Hematopoietic multipotent progenitor cell (in vitro differentiated cells): ENCODE measurements at regions not wholly inside any gene's neighbourhood (a gene's known extent, or its start where the extent isn't known, plus 50 kb on each side); places are given as distances from the start of the nearest gene placed in this dataset.

ENCODE experiments used
- DNase-seq, 3 donors: peaks; one replicate each; pipeline ENCODE4 v3.0.0-alpha.2; 2011 to 2015; ENCODE audit warnings: low read depth in 2 of 3, low spot score in 2 of 3

DNA sequence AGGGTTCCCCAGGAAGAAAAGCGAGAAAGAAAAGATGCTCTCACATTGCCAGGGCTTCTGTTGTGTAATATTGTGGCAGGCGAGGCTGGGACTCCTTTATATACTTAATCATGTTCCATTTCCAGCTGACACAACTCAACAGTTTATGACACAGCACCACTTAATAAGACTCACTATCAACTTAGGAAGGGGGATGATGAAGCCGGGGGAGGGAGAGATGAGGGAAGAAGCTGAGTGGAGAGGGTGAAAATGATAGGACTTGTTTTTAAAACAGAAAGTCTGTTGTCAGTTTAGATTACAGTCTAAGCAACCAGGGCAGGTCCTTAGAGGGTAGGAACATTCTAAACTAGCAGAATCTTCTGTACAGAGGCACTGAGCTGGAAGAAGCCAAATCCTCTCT lies 397.0 kb downstream of the NXPE2 start:
- no peak for DNase-seq

DNA sequence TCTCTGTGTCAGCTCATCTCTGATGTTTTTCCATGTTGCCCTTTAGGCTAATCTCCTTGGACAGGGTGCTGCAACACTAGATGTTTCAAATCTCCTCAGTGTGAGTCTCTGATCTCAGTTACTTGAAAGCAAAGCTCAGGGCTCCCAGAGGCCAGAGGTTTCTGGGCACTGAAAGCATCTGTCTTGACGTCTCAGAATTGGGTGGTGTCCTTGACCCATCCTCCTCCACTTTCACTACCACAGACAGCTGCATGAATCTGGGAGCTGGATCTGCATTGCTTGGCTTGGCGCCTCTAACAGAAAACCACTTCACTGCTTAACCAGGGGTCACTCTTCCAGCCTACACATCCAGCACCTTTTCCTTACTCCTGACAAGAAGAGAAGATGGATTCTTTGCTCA lies 399.4 kb downstream of the NXPE2 start:
- no peak for DNase-seq

DNA sequence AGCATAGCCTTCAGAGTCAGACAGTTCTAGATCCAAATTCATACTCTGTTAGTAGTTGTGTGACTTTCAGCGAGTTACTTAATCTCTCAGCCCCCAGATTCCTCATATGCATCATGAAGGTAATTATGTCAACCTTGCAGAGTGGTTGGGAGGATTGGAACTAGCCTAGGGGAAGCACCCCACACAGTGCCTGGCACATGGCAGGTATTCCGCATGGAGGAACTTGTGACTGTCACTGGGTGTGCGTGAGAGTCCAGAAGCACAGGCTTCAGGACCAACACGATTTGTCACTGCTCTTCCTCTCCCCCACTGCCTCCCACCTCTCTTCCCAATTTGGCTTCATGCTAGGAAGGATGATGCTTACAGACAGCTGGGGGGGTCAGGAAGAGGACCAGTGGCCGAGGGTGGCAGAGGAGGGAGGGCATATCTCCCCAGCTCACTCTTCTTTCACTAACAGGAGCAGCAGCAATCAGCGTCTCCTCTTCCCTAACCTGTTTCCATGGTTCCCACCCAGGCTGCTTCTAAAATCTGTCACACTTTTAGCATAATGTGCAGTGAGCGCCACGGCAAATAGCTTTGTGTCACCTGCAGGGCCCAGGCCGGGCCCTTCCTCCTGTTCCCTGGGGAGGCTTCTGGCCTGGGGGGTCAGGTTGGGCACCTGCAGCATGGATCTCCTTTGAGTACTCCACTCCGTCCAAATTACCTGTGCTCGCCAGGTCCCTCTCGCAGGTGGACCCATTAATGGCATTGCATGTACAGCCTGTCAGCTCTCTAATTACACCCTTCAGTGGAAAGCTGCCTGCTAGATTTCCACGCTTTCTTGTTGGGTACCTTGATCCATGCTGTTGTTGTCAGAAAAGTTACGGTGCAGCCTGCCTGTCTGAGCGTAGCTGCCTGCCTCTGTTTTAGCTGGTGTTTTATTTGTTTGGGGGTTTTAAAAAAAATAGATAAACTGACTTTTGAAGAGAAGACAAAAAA lies 400.4 kb downstream of the NXPE2 start:
- no peak for DNase-seq

DNA sequence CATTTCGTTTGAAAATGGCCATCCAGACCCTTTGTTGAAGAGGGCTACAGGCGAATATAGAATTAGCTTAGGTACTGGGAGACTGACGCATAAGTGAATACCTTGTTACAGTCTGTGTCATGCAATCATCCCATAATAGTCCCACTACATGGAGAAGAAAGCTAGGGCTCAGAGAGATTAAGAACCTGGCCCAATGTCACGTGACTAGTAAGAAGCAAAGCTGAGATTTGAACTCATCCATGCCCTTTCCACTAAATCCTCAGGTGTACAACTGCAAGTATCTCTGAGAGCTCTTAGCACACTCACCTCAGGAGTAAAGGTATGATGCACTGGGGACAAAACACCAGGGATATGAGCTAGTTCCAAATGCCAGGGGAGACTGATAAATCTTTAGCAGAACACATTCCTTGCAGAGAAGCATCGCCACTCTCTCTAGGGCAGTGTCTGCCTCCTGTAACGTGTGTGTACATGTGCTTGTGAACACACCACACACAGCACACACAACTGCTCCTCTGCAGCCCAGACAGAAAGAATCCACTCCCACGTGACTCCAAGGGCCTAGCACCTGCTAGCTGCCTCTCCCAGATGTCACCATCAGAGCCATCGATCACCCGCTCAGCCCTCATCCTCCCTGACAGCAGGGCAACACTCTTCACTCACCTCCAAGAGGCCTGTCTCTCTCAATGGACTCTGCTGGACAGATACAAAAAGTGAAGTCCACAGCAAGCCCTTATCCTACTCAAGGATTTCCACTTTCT lies 402.8 kb downstream of the NXPE2 start:
- no peak for DNase-seq

DNA sequence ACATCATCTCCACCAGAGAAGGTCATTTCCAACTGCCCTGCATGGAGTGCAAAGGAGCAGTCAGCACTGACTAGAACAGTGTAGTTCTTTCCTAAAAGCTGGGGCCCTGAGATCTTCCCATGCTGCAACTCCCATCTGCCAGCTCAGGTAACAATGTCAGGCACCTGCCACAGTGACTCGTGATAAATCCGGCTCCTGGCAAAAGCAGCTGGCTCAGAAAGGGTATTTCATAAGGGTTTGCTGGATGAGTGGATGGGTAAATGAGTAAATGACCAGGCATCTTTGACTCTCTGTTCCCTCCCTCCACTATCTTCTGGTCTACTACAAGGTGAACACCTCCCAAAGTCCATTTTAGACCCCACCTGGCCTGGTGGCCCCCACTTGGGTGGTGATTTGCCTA lies 403.6 kb downstream of the NXPE2 start:
- DNase-seq = no peak

DNA sequence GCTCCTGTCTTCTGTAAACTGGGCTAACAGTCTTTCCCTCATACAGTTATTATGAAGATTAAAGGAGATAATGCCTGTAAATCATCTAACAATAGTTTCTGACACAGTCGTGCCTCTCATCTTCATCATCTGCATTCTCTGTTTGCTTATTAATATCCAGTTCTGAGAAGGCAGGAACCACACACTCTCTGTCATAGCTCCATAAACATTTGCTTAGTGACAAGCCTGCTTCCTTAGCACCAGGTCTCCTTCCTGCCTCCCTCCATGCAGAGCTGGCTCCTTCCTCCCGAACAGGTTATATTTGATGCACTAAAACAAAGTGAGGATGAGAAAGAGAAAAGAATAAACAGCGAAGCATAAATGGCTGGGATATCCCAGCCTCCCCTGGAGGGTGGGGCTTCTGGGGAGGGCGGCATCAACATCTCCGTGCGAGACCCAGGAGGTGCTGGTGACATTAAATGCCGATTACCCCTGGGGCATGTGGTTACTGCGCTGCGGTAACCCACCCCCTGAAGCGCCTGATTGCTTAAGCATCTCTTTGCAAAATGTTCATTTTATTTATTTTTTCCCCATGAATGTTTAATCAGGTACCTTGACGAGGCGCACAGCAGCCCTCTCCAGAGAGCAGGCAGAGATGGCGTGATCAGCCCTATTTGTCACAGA lies 404.9 kb downstream of the NXPE2 start:
- DNase-seq = no peak

DNA sequence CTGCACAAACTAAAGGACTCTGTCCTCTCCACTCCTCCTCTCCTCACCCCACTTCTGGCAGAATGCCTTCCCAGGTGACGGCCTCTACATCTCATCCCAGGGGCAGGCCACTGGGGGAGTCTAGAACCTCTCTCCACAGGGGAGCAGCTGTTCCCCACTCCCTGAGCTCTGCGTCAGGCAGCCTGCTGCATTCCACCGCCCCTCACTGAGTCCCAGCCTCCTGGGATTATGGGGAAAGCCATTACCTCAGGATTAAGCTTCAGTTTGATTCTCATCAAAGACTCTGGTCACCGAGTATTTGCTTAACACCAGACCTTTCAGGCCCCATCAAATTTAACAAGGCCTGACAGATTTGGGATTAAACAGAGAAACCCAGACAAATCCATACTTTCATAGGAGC lies 405.9 kb downstream of the NXPE2 start:
- no peak for DNase-seq

DNA sequence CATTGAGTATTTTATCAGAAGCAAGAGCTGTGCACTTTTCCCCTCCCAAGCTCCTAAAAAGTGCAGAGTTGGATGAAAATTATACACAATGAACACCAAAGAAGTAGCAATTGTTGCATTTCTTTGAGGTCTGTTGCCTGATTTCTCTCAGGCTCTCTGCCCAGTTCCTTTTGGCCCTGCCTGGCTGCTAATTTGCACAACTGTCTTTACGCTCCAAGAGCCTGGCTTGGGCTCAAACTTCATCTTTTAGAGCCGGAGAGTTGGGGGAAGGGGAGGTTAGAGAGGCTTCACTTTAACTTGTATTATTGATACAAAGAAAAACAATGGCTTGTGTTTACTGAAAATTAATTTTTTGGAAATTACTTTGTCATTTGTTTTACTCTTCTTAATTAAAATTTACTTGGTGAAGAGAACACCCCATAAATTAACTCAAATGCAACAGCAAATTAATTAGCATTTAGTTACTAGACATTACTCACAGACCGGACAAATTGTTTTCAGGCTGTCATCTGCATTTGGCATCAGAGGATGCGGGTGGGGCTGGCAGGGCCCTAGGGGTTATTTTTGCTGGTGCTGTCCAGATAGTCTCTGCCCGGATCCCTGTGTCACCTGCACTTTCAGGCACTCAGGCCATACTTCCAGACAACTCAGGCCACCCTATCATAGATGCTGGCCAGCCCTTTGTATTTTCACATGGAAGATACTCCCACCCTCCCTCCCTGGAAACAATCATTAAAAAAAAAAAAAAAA lies 407.3 kb downstream of the NXPE2 start:
- no peak for DNase-seq

DNA sequence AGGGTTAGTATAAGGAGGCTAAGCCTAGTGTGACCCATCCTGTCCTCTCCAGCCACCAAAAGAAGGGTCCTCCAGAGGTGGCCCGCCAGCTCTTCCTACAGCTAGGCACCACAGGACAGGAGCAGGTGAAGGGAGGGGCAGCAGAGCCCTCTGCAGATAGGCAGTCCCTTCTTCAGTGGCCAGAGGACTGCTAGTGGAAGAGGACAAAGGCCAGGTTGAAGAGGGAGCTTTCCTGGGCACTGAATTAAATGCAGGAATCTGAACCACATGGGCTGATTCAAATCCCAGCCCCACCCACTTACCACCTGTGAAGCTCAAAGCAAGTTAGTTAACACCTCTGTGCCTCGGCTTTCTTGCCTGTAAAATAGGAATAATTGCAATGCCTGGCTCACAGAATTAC lies 409.5 kb downstream of the NXPE2 start:
- no peak for DNase-seq

DNA sequence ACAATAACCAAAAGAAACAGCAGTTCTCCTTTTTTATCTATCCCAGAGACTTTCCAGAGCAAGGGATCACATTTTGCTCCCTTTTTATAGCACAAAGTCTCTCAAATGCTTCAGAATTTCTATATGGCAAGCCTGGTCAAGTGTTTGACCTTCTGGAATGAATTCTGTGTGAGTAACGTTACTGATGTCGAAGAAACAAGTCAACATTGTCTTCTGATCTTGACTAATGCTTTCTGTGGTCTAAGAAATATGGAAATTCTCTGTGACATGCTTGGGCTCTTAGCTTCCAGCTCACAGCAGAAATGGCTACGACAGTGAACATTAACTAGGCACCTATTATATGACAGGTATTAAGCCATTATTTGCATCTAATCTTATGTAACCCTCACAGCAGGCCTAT lies 411.7 kb downstream of the CADM1 start:
- DNase-seq = no peak

DNA sequence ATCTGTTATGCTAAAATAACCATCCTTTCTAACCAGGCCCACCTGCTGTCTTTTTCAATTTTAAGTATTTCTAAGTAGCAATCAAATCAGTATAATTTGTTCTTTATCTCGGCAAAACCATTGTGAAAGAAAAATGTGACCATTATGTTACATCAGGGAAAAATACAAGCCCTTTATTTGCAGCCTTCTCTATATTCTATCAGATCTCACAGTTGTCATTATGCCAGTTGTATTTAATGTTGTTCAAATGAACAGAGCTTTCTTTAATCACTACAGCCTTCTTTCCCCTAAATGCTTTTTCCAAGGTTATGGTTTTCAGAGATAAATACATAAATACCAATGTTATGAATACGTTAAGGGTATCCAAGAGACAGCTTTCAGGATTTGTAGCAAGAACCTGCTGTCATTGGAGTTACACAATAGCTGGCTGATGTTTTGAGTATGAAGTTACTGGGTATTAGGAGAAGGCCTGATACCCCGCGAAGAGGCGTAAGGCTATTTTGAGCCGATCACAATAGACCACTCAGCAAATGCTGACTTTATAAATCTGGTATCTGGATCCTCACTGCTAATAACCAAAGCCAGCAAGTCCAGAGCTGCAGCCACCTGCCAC lies 406.3 kb downstream of the CADM1 start:
- DNase-seq = no peak

DNA sequence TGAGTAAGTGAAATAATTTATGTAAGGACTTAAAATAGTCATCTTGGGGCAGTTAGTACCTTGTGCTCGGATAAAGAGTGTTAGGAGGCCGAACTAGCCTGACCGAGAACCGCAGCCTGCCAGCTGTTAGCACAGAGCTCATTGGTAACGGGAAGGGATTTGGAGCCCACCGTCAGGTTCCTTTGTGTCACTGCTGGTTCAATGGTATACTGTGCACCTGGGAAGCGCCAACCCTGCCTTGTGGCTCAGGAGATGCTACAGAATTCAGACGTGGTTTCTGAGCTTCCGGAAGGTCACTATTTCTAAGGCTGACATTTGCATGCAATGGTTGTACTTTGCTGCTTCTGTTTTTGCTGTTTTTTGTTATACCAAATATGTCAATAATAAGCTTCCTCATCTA lies 403.5 kb downstream of the CADM1 start:
- DNase-seq = no peak

DNA sequence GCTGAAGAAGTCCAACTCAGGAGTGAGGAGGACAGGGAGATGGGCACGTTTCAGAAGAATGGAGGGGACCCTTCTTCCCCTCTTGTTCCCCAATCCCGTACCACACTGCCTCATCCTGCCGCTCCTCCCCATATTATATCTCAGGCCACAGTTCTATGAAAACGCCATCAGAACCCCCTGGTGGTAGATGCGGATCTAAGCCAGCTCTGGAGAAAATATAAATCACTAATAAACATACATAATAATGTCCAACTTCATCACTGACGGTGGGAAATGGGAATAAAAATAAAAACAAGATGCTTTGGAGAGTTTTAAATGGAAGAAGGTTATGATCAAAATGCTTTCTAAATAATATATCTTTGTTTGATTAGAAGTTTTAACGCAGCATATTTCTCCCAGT lies 400.3 kb downstream of the CADM1 start:
- DNase-seq = no peak

DNA sequence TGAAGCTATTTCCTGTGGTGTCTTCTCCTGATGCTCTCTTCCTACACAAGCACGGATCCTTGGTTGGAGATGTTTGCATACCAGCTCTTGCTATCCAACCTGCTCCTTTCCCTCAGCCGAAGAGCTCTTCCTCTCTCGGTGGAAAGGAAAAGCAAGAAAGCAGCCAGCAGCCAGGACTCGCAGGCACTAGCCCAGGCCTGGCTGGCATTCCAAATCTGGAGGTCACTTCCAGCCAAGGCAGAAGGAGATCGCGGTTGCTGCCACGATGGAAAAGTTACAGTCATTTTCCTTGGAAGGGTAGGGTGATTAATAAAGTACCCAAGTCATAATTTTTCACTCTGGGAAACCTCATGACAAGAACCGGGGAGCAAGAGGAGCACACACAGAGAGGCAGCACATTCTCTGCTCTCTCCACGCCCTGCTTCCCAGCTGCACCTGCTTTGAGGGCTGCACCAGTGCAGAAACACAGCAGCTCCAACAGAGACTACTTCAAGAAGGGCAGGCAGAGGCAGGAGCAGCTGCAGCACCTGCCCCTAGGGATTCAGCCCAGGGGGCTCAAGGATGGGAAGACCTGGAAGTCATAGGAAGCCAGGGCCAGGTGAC lies 399.3 kb downstream of the CADM1 start:
- no peak for DNase-seq

DNA sequence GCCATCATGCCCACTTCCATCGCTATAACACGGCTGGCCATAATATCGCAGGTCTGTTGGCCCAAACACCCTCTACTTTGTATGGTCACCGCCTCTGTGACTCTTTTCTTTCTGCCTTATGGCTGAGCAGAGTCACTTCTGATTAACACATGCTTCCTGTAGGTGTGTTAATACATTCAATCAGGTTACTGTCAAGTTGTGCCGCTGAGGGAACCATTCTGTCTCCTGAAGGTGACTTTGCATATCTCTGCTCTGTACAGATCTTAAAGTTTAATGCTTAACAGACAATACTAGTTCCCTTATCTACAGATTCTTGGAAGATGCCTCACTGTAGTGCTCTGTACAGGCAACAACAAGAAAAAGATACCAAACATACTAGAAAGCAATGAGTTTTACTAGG lies 393.1 kb downstream of the CADM1 start:
- DNase-seq = no peak

DNA sequence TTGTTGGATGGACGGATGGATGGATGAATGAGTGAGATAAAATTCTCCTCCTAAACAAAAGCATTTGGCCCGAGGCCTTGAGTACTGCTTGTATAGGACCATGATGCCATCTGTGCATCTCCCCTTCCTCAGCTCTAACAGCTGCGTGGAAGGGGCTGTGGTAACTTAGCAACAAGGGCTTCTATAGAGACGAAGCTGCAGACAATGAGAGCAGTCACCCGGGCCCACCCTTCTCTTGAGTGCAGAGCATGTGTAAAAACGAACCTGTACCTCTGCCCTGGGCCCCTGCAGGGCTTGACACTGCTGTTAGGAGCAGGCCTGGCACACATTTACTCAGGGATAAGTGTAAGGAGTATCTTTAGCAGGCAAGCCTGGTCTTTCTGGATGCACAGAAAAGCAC lies 391.5 kb downstream of the CADM1 start:
- no peak for DNase-seq

DNA sequence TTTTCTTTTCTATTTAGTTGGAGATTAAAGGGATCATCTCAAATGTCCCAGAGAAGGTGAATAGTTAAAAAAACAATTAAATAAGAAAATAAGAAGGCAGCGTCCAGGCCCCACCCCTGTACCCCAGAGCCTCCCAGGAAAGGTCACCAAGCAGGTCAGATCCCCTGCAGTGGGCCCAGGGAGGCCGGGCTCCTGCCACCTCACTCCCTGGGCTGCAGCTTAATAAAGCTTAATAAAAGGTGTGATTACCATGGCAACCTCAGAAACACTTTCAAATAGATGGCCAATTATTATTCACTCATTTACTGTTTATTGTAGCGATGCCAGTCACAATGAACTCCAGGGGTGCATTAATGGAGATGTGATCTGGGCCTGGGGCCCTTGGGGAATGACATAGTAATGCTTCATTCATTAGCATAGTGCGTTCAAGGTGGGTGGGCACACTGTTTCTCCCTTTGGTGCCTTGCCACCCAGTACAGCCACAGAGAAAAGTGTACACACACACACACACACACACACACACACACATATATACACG lies 386.2 kb downstream of the CADM1 start:
- DNase-seq = no peak

DNA sequence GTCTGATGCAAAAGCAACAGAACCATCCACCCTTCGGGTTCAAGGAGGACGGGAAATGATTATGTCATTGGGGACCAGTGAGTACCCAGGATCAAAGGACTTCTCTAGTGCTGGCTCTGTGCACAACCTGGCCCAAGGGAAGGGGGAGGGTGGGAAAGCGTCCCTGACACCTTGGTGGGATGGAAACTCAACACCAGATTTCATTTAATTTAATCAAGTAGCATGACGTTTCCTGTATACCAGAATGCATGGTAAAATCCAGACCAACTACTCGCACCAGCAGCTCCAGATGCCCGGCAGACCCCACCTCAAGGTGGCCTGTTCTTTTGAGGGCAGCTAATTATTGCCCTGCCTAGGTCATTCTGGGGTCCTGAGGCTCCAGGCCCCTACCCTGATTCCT lies 385.1 kb downstream of the CADM1 start:
- DNase-seq = no peak
